A549 (cell line): ENCODE measurements at regions not wholly inside any gene's neighbourhood (a gene's known extent, or its start where the extent isn't known, plus 50 kb on each side); places are given as distances from the start of the nearest gene placed in this dataset.

ENCODE experiments used
- ATAC-seq, 2 experiments: fragments of 200-7000 bp in 1 of 2; fragments of >200 bp in 1 of 2; cut with Nextera tagmentation in 1 of 2; cut with Tn5 transposase in 1 of 2; 3 replicates each; pipeline versions ENCODE4 v1.8.0 to v1.9.1; 2018 to 2020; ENCODE audit warnings: mild to moderate bottlenecking in 1 of 2, moderate library complexity in 1 of 2
- CTCF ChIA-PET: fragments of 300-600 bp; sonication (Branson Sonifier 250); formaldehyde crosslinking; extraction: SDS; loops from one replicate; lab custom pipeline; 2021; ENCODE audit warnings: antibody characterized with exemption, inconsistent platforms; lab: Yijun Ruan, JAX
- POLR2A ChIA-PET: fragments of 350-600 bp; formaldehyde crosslinking; extraction: SDS; loops from one replicate; lab custom pipeline; 2021; ENCODE audit warnings: antibody characterized with exemption, inconsistent platforms; lab: Yijun Ruan, JAX
- DNase-seq, 2 experiments: peaks; one replicate each; pipeline versions ENCODE4 v3.0.0 to v3.0.0-alpha.2; 2011 to 2016; ENCODE audit warnings: low read depth in 1 of 2, low spot score in 1 of 2
- FAIRE-seq: peaks from 2 replicates; lab custom pipeline; 2011; peaks lifted over from hg19 to GRCh38; lab: Jason Lieb, UNC
- H3K27ac ChIP-seq, 2 experiments: fragments of >200 bp; sonication (Bioruptor Twin); formaldehyde crosslinking; 3 replicates each; pipeline ENCODE4 v1.5.1; 2016 to 2017
- H3K4me1 ChIP-seq: fragments of >200 bp; sonication (Bioruptor Twin); formaldehyde crosslinking; 3 replicates; pipeline ENCODE4 v1.6.1; 2016
- H3K4me2 ChIP-seq: fragments of >200 bp; sonication (Bioruptor Twin); formaldehyde crosslinking; 3 replicates; pipeline ENCODE4 v1.6.1; 2016
- H3K4me3 ChIP-seq: fragments of >200 bp; sonication (Bioruptor Twin); formaldehyde crosslinking; 3 replicates; pipeline ENCODE4 v1.5.1; 2016
- H3K9me3 ChIP-seq: fragments of >200 bp; sonication (Bioruptor Twin); formaldehyde crosslinking; 3 replicates; pipeline ENCODE4 v1.6.1; 2016
- CHD2 ChIP-seq: fragments of 150-350 bp; IDR thresholded peaks from 2 replicates; pipeline ENCODE4 v1.6.1; 2014; ENCODE audit warnings: low read length; ENCODE audit not compliant: partially characterized antibody
- CHD4 ChIP-seq: fragments of 200-600 bp; sonication (generic); IDR thresholded peaks from 2 replicates; pipeline ENCODE4 v1.6.1; 2016; ENCODE audit warnings: antibody characterized with exemption, mild to moderate bottlenecking, borderline replicate concordance
- HDAC2 ChIP-seq: fragments of 200-600 bp; sonication (generic); IDR thresholded peaks from 2 replicates; pipeline ENCODE4 v1.6.1; 2016
- JUNB ChIP-seq: fragments of >200 bp; sonication (Bioruptor Twin); formaldehyde crosslinking; IDR thresholded peaks from 2 replicates; pipeline ENCODE4 v1.6.1; 2016
- NFE2L2 ChIP-seq: fragments of 150-350 bp; conservative IDR thresholded peaks from 2 replicates; pipeline ENCODE4 v1.6.1; 2014; ENCODE audit warnings: low read length
- NPAS2 ChIP-seq: fragments of 250-450 bp; sonication (Bioruptor Pico); IDR thresholded peaks from 2 replicates; pipeline ENCODE4 v1.8.0; 2022; ENCODE audit warnings: mild to moderate bottlenecking, moderate library complexity, borderline replicate concordance
- PBX3 ChIP-seq: IDR thresholded peaks from 2 replicates; pipeline ENCODE4 v1.6.1; 2012
- POLR2A ChIP-seq: IDR thresholded peaks from 2 replicates; pipeline ENCODE4 v1.6.1; 2012; ENCODE audit warnings: mild to moderate bottlenecking, low read length
- RAD21 ChIP-seq, 2 experiments: fragments of >200 bp in 1 of 2; sonication (Bioruptor Twin) in 1 of 2; formaldehyde crosslinking in 1 of 2; IDR thresholded peaks in 1 of 2; conservative IDR thresholded peaks in 1 of 2; 2 replicates in 1 of 2; 3 replicates in 1 of 2; pipeline ENCODE4 v1.6.1; 2012 to 2018; ENCODE audit warnings: inconsistent platforms in 1 of 2
- RARB ChIP-seq: fragments of 250-450 bp; sonication (Bioruptor Pico); IDR thresholded peaks from 2 replicates; pipeline ENCODE4 v1.8.0; 2021; ENCODE audit warnings: mild to moderate bottlenecking, moderate library complexity
- ZSCAN20 ChIP-seq: fragments of 250-450 bp; sonication (Bioruptor Pico); IDR thresholded peaks from 2 replicates; pipeline ENCODE4 v1.8.0; 2022; ENCODE audit warnings: mild to moderate bottlenecking, moderate library complexity
- WGBS: methylation state at CpG from one replicate; pipeline ENCODE4 v1.1.6; 2017; ENCODE audit errors: missing lambda C conversion rate; 5-methylcytosine and 5-hydroxymethylcytosine counted together
- TF ChIP-seq, protein P1 (sequence below): fragments of 450-650 bp; IDR thresholded peaks from 2 replicates; pipeline ENCODE4 v1.6.1; 2014; ENCODE audit warnings: antibody characterized with exemption
- TF ChIP-seq, protein P2 (sequence below): fragments of 250-450 bp; sonication (Bioruptor Pico); IDR thresholded peaks from 2 replicates; pipeline ENCODE4 v1.5.0; 2021; ENCODE audit warnings: mild to moderate bottlenecking, moderate library complexity, borderline replicate concordance
- TF ChIP-seq, protein P3 (sequence below): fragments of 200-600 bp; sonication (generic); IDR thresholded peaks from 2 replicates; pipeline ENCODE4 v1.6.1; 2016; ENCODE audit warnings: antibody characterized with exemption, mild to moderate bottlenecking, moderate library complexity

DNA sequence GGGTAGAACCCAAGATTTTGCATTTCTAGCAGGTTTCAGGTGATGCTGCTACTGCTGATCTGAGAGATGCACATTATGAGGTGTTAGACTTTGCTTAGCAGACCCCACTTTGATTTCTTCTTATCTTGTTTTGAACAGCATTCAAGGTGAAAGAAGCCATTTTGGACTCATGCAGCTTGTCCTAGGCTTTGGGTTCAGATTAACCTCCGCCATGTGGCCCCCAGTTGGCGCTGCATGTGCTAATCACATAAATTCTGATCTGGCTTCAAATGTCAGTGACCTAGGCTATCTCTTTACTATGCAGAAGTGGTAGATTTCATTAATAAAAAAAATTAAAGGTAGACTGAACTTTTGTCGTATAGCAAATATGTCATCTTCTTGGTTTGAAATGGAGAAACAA lies 89.8 kb upstream of the DYRK2 start (continued):
- TF ChIP-seq, protein P1, sequence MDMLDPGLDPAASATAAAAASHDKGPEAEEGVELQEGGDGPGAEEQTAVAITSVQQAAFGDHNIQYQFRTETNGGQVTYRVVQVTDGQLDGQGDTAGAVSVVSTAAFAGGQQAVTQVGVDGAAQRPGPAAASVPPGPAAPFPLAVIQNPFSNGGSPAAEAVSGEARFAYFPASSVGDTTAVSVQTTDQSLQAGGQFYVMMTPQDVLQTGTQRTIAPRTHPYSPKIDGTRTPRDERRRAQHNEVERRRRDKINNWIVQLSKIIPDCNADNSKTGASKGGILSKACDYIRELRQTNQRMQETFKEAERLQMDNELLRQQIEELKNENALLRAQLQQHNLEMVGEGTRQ: no peak
- TF ChIP-seq ZSCAN20 (no peak), RAD21 (conservative IDR thresholded peaks at IDR 0.05 in 1 of 2, IDR thresholded peaks at IDR 0.05 in 1 of 2) (no peak), NFE2L2 (no peak), CHD2 (no peak)
- TF ChIP-seq, protein P2, sequence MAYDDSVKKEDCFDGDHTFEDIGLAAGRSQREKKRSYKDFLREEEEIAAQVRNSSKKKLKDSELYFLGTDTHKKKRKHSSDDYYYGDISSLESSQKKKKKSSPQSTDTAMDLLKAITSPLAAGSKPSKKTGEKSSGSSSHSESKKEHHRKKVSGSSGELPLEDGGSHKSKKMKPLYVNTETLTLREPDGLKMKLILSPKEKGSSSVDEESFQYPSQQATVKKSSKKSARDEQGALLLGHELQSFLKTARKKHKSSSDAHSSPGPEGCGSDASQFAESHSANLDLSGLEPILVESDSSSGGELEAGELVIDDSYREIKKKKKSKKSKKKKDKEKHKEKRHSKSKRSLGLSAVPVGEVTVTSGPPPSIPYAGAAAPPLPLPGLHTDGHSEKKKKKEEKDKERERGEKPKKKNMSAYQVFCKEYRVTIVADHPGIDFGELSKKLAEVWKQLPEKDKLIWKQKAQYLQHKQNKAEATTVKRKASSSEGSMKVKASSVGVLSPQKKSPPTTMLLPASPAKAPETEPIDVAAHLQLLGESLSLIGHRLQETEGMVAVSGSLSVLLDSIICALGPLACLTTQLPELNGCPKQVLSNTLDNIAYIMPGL: no peak

DNA sequence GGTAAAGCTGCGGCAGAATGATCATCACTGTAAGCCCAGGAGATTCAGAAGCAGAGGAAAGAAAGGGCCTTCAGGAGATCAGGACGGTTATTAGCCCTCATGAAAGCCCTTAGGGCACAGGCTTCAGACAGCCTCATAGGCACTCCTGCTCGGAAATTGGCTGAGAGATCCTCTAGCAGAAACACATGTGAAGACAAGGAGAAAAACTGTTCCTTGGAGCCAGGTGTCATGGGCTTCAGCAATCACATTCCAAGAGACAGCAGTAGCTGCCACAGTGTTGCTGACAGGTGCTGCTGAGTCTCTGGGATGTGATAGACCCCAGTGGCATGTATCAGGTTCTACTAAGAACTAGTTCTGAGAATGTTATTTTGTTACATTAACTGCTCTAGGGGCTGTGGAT lies 88.8 kb upstream of the DYRK2 start:
- POLR2A ChIA-PET: no interaction called here
- FAIRE-seq: no peak
- WGBS: 39% methylated on average over 3 of the region's 3 CpGs
- Histone ChIP-seq H3K27ac (no peak overlapping the region), H3K4me2 (no peak overlapping the region), H3K4me1 (no peaks in the 10 kb centered on the region), H3K9me3 (peaks cover 8% of the 10 kb centered on the region; the same call in 2 of the 3 replicates), H3K4me3 (no peak overlapping the region)
- no peak for ATAC-seq
- CTCF ChIA-PET: no interaction called here
- no peak for DNase-seq
- TF ChIP-seq, protein P3, sequence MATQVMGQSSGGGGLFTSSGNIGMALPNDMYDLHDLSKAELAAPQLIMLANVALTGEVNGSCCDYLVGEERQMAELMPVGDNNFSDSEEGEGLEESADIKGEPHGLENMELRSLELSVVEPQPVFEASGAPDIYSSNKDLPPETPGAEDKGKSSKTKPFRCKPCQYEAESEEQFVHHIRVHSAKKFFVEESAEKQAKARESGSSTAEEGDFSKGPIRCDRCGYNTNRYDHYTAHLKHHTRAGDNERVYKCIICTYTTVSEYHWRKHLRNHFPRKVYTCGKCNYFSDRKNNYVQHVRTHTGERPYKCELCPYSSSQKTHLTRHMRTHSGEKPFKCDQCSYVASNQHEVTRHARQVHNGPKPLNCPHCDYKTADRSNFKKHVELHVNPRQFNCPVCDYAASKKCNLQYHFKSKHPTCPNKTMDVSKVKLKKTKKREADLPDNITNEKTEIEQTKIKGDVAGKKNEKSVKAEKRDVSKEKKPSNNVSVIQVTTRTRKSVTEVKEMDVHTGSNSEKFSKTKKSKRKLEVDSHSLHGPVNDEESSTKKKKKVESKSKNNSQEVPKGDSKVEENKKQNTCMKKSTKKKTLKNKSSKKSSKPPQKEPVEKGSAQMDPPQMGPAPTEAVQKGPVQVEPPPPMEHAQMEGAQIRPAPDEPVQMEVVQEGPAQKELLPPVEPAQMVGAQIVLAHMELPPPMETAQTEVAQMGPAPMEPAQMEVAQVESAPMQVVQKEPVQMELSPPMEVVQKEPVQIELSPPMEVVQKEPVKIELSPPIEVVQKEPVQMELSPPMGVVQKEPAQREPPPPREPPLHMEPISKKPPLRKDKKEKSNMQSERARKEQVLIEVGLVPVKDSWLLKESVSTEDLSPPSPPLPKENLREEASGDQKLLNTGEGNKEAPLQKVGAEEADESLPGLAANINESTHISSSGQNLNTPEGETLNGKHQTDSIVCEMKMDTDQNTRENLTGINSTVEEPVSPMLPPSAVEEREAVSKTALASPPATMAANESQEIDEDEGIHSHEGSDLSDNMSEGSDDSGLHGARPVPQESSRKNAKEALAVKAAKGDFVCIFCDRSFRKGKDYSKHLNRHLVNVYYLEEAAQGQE: no peak
- no peak for TF ChIP-seq NPAS2
- TF ChIP-seq RAD21 (conservative IDR thresholded peaks at IDR 0.05 in 1 of 2, IDR thresholded peaks at IDR 0.05 in 1 of 2): no peak
- no peak for TF ChIP-seq PBX3
- no peak for TF ChIP-seq CHD2
- TF ChIP-seq JUNB: no peak
- TF ChIP-seq RARB: no peak
- no peak for TF ChIP-seq POLR2A
- no peak for TF ChIP-seq CHD4
- TF ChIP-seq HDAC2: no peak

- Histone ChIP-seq H3K4me3 (no peak overlapping the region), H3K27ac (no peak overlapping the region), H3K4me1 (no peaks in the 10 kb centered on the region), H3K4me2 (no peak overlapping the region), H3K9me3 (peaks cover 11% of the 10 kb centered on the region; the same call in 2 of the 3 replicates)
- TF ChIP-seq RAD21 (conservative IDR thresholded peaks at IDR 0.05 in 1 of 2, IDR thresholded peaks at IDR 0.05 in 1 of 2) (no peak), NFE2L2 (no peak)
- POLR2A ChIA-PET: no interaction called here
- FAIRE-seq (no peak), ATAC-seq (no peak), DNase-seq (no peak)
- 3% methylated on average over 3 of the region's 3 CpGs for WGBS
- CTCF ChIA-PET: interaction anchor here (0.6 kb wide), 1 partner anchor 109 kb away, joined by 4 read pairs; no protein-coding TSS in a partner anchor
Observed at GRCh38 chr12:67562513-67563287, 85.8 kb upstream of the DYRK2 start.
